Inferior parietal cortex (tissue), 1 donor: ENCODE measurements at regions not wholly inside any gene's neighbourhood (a gene's known extent, or its start where the extent isn't known, plus 50 kb on each side); places are given as distances from the start of the nearest gene placed in this dataset.
"Not testable (repeated sequence)": the region's sequence is repeated elsewhere in the genome, so short reads cannot be mapped to it uniquely, and the experiment has no call there.

ENCODE experiments used
- DNase-seq: peaks from one replicate; pipeline ENCODE4 v3.0.0-alpha.2; 2016; ENCODE audit errors: extremely low spot score

- no peak for DNase-seq
Measured at GRCh38 chr2:136327162-136327852, 209.4 kb upstream of the CXCR4 start.

- DNase-seq, result no peak
Measured at GRCh38 chr2:136325844-136326331, 207.9 kb upstream of the CXCR4 start.

DNA sequence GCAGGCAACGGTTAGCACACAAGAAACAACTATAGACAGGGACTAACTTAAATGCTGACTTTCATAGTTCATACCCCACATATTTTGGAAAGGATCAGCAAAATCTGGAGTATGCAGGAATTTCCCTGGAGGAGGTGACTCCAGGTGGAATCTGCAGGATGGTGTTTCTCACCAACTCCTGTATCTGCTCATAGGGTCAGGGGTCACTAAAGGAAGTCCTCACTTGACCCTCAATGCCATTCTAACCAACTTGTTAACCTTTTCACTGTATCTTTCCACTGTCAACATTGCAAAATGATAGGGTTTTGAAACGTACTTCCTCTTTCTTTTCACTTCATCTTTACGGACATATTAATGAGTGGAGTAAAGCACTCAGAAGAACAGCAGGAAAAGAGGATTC, 207.0 kb upstream of the CXCR4 start:
- no peak for DNase-seq

DNA sequence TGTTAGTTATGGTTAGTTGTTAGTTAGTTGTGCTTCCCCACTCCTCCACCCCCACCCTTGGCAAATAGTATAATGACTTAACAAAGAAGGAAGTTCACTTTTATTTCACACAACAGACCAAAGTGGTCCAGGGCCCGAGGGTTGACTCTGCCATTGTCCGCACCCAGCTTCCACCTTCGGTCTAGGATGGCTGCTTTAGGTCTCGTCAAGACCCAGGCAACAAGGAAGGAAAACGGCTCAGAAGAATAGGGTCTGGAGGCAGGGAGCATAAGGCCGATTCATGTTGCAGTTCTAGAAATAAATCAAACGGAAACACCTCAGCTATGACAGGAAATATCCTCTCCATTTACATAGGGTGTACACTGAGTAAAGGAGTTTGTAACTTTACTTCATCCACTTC, 206.0 kb upstream of the CXCR4 start:
- no peak for DNase-seq

DNA sequence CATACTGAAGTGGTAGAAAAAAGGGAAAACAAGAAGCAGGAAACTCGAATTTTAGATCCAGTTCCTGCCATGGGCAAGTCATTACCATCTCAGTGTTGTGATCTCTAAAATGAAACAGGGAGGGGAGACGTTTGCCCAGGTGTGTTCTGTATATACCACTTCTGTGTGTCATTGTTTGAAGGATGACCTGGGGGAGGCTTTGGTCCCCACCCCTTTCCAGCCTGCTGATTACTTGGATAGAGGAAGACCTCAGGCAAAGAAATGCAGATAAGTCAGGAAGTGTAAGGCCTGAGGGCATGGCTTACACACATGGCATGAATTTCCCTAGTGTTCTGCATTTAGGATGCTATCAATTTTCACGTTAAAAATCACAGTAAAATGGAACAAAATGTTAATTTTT, 205.2 kb upstream of the CXCR4 start:
- no peak for DNase-seq

DNA sequence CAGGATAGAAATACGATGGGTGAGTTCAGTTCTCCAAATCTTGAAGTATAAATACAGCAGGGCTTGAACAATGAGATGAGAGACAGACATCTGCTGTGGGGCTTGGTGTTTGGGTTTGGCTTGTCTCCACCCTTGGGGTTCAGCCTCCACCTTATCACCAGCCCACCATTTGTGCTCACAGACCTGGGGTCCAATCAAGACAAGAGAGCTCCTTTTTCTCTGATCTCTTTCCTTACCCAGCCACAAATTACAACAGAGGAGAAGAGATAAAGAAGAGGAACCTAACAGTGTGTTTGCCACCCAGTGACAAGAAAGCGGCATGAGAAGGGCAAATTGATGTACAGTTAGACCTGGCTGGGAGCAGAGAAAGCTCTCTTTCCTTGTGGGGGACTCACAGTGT, 204.5 kb upstream of the CXCR4 start:
- DNase-seq, result no peak

DNA sequence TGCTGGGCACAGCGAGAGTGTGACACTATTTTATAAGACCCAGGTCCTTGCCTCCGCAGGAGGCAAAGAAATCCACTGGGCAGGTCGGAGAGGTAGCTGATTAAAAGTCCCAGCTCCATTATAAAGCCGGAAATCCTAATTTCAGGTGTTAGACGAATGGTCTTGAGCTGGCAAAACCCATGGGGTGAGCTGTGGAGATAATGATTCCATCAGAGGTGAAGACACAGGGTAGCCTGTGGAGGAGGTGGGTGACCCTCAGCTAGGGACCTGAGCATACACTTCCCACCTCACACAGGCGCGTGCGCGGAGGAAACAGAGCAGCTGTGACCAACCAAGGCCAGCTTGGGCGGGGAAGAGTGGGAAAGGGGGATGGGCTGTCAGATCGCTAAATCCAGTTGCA, 201.7 kb upstream of the CXCR4 start:
- no peak for DNase-seq

DNA sequence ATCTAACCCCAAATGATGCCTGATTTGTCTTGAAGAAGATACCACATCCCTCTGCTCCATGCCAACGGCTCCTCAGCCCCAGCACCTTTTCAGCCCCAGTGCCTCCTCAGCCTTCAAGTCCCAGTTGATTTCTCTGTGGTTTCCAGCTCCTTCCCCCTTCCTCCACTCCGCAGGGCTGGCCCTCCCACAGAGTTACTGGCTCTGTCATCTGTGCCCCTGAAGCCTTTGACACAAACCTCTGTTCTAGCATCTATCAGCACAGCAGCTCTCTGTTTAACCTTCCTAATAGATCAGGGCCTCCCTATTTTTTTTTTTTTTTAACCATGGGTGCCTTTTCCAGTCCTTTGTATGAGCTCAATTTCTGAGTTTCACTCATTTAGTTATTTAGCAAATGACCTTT, 201.3 kb upstream of the CXCR4 start:
- DNase-seq, result no peak

DNA sequence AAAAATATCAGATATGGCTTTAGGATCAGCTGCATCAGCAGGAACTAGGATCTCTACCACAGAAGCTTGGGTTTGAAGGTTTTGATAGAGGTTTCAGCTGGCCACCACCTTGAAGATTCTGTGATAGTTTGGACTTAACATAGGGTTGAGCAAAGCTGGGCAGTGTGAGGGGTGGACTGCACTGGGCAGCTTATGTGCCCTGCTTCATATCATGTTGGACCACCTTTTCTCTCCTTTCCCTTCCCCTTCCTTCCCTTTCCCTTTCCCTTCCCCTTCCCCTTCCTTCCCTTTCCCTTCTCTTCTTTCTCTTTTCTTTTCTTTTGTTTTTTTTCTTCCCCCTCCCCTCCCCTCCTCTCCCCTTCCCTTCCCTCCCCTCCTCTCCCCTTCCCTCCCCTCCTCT, 196.3 kb upstream of the CXCR4 start:
- DNase-seq, result no peak

DNA sequence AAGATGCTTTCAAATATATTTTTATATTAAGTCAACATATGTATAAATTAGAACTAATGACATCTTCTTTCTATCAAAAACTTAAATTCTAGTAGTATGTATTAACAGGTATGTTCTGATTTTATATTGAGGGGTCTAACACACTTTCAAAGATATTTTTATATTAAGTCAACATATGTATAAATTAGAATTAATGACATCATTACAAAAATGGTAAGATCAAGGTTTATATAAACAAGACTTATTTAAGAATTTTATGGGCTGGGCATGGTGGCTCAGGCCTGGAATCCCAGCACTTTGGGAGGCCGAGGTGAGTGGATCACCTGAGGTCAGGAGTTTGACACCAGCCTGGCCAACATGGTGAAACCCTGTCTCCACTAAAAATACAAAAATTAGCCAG, 194.6 kb upstream of the CXCR4 start:
- DNase-seq, result not testable (repeated sequence)

GRCh38 chr2:136310797-136311603, 193.1 kb upstream of the CXCR4 start:
- DNase-seq, result peak; percentile 27

DNA sequence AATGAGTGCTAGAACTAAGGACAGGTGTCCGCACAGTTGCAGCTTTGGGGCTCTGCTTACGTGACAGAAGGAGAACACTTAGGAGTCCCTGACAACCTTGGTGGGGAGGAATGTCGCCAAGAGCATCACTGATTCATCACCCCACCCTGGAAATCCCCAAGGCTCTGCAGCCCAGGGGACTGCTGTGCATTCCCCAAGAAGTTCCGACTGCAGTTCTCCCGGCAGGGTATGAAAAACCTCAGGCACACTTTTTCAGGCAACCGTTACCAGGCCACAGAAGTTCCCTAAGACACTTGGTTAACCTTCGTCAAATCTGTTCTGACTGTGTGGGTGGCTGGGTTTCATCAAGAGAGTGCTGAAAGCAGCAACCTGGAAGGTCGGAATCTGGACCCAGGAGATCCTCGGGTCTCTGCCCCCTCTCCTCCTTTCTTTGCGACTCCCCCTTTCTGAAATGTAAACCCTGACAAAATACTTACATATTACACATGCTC, 192.1 kb upstream of the CXCR4 start:
- DNase-seq, result no peak

DNA sequence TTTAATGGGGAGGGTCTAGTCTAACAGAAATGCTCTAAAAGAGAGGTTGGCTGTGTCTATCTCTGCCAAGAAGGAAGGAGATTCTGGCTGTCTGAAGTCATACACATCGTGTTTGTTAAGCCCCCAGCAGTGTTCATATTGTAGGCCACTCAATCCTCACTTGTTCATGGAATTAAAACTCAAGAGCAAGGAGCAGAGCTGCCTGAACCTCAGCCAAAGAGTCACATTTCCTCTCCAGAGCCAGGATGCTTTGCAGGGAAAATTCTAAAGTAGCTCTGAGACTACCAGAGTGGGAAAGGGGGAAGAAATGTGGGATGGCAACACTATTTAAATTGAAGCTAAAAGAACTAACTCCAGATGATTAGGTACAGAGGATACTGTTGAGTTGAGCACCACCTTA, 190.7 kb upstream of the CXCR4 start:
- no peak for DNase-seq

- no peak for DNase-seq
Measured at GRCh38 chr2:136306836-136307235, 188.9 kb upstream of the CXCR4 start.

DNA sequence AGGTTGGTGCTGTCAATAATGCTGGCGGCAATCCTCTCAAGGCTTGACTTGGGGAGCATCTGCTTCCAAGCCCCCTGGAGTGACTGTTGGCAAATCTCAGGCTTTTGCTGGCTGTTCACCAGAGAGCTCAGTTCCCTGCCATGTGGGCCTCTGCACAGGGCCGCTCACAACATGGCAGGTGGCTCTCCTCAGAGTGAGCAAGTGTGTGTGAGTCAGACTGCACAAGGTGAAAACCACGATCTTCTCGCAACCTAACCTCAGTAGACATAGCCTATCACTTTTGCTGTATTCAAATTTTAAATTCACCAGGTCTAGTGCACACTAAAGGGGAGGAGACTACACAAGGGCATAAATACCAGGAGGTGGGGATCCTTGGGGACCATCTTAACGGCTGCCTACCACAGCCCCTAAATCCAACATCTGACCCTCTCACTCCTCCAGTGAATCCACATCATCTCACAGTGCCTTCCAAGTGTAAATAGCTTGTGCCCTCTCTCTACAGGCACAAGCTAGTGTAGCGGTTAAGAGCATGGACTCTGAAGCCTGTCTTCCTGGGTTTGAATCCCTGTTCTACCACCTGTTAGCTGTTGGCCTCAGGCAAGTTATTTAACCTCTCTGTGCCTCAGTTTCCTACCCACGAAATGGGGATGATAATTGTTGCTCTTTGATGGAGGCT, 187.7 kb upstream of the CXCR4 start:
- DNase-seq, result no peak

DNA sequence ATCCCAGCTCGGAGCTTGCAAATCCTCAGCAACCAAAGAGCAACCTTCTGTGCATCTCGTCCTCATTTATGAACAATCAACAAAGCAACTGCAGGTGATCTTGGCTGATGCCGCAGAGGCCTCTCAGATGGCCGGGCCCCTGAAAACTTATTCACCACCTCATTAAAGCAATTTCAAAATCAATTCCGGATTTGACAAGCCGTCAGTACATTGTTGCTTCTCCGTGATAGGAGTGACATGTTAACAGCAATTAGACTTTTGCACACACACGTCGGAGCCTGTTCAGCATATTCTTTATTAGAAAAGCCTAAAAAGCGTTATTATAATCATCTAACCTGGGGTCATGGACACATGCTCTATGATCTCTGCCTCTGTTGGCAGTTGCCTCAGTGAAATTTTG, 183.1 kb upstream of the CXCR4 start:
- no peak for DNase-seq

- DNase-seq, result no peak
Measured at GRCh38 chr2:136298631-136299030, 180.7 kb upstream of the CXCR4 start.

GRCh38 chr2:136297994-136298393, 180.0 kb upstream of the CXCR4 start:
- DNase-seq, result no peak

DNA sequence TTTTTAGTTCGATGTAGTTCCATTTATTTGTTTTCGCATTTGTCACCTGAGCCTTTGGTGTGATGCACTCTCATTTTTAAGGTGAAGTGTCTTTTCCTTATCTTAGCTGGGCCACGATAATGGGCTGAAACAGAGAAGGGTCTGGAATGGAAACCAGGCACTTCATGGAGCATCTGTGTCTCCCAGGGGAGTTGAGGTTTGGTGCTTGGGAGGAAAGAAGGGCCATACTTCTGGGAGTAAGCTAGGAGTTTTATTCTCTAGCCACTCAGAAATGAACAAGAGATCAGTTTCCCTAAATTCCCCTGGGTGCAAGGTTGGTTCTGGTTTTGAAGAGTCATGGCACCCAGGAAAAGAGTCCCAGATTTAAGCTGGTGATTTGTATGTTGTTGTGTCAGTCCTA, 179.4 kb upstream of the CXCR4 start:
- no peak for DNase-seq

DNA sequence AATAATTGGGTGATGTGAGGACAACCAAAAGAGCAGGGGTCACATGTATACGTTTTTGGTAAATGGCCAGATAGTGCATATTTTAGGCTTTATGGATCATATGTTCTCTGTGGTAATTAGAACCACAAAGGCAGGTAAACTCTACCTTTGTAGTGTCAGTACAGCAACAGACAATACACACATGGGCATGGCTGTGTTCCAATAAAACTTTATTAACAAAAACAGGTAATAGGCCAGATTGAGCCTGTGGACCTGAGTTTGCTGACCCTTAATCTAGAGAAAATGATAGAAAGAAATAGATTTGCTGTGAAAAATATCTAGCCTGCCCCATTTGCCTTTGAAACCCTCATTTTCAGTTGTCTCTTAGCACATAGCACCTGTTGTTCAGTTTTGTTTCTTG, 177.2 kb upstream of the CXCR4 start:
- DNase-seq, result no peak

DNA sequence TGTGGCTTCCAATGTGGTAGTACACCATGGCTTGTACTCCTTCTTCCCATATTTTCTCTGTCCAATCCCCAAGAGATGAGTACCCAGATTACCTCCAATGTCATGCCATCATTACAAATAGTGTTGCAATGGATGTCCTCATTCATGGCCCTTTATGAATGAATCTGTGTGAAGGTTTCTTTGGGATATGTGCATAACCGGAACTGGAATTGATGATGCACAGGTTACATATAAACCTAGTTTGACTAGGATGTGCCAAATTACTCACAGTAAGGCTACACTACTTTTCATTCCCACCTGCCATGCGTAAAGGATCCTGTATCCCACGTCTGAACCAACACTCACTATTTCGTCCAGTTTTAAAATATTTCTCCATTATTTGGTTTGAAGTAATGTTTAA, 173.9 kb upstream of the CXCR4 start:
- DNase-seq, result no peak

GRCh38 chr2:136290326-136290725, 172.4 kb upstream of the CXCR4 start:
- no peak for DNase-seq

- DNase-seq, result no peak
Measured at GRCh38 chr2:136288249-136288648, 170.3 kb upstream of the CXCR4 start.
